ENCODE measurements at regions not wholly inside any gene's neighbourhood (a gene's known extent, or its start where the extent isn't known, plus 50 kb on each side); places are given as distances from the start of the nearest gene placed in this dataset.

- TF ChIP-seq ARNTL (CRISPR knock-in tag; IDR thresholded peaks at IDR 0.05; ENCODE audit: borderline replicate concordance, low read depth) (no peak), ZFP3 (CRISPR knock-in tag; IDR thresholded peaks at IDR 0.05) (no peak), ESRRG (CRISPR knock-in tag; IDR thresholded peaks at IDR 0.05) (no peak), PATZ1 (CRISPR knock-in tag; IDR thresholded peaks at IDR 0.05; ENCODE audit: borderline replicate concordance) (no peak)
Observed at GRCh38 chr10:10293041-10293440, 724.6 kb upstream of the CELF2 start.
